ENCODE measurements at regions not wholly inside any gene's neighbourhood (a gene's known extent, or its start where the extent isn't known, plus 50 kb on each side); places are given as distances from the start of the nearest gene placed in this dataset.

- TF ChIP-seq CTCF (optimal IDR thresholded peaks at IDR 0.05 in 1 of 3, IDR thresholded peaks at IDR 0.05 in 1 of 3, conservative IDR thresholded peaks at IDR 0.05 in 1 of 3; ENCODE audit: extremely low read depth in 1 of 3, insufficient read depth in 2 of 3, low read length in 3 of 3) (peak in 2 of 3 experiments; percentile 26 to 48), EZH2 (IDR thresholded peaks at IDR 0.05; ENCODE audit: low read length) (no peak)
Observed at GRCh38 chr9:89919171-89919681, 314.4 kb downstream of the GADD45G start.

Data from keratinocyte (primary cell).